GM13976 (cell line): ENCODE measurements at regions not wholly inside any gene's neighbourhood (a gene's known extent, or its start where the extent isn't known, plus 50 kb on each side); places are given as distances from the start of the nearest gene placed in this dataset.
A peak's percentile ranks its signal among the peaks of the same experiment; 100 is the strongest.

Experiments used
- DNase-seq: peaks from one replicate; pipeline ENCODE4 v3.0.0; 2012; ENCODE audit warnings: low spot score
- in situ Hi-C: fragments of 300-500 bp; cut with MboI; formaldehyde crosslinking; loops from one replicate; pipeline ENCODE4 v1.12.0; 2022; ENCODE audit warnings: low sequenced_read_pairs, mixed read lengths, inconsistent platforms; ENCODE audit not compliant: unreplicated experiment
- TF ChIP-seq, protein P1 (sequence below): IDR thresholded peaks from 2 replicates; pipeline ENCODE4 v1.5.1; 2012; ENCODE audit warnings: borderline replicate concordance, mild to moderate bottlenecking; ENCODE audit not compliant: insufficient read depth; ENCODE audit errors: extremely low read depth, missing control alignments, control extremely low read depth

DNA sequence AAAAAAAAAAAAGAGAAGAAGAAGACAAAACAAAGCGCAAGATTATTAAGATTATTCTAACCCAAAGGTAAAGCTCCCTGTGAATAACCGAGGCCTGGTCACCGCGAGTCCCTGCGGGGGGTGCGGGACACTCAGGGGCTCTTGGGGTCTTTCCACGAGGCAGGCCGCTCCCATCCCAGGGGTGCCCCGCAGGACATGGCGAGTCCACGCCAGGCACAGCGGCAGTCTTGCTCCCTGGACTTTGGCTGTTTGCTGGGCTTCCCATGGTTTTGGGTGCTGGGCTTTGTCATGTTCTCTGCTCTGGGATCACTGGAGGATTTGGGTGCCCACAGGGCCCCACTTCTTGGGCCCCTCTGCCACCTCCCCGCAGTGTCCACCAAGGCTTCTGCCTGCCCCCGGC is 137.4 kb upstream of the TCERG1L start:
- DNase-seq = no peak
- in situ Hi-C loops = no loop called here
- TF ChIP-seq, protein P1, sequence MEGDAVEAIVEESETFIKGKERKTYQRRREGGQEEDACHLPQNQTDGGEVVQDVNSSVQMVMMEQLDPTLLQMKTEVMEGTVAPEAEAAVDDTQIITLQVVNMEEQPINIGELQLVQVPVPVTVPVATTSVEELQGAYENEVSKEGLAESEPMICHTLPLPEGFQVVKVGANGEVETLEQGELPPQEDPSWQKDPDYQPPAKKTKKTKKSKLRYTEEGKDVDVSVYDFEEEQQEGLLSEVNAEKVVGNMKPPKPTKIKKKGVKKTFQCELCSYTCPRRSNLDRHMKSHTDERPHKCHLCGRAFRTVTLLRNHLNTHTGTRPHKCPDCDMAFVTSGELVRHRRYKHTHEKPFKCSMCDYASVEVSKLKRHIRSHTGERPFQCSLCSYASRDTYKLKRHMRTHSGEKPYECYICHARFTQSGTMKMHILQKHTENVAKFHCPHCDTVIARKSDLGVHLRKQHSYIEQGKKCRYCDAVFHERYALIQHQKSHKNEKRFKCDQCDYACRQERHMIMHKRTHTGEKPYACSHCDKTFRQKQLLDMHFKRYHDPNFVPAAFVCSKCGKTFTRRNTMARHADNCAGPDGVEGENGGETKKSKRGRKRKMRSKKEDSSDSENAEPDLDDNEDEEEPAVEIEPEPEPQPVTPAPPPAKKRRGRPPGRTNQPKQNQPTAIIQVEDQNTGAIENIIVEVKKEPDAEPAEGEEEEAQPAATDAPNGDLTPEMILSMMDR = no peak

DNA sequence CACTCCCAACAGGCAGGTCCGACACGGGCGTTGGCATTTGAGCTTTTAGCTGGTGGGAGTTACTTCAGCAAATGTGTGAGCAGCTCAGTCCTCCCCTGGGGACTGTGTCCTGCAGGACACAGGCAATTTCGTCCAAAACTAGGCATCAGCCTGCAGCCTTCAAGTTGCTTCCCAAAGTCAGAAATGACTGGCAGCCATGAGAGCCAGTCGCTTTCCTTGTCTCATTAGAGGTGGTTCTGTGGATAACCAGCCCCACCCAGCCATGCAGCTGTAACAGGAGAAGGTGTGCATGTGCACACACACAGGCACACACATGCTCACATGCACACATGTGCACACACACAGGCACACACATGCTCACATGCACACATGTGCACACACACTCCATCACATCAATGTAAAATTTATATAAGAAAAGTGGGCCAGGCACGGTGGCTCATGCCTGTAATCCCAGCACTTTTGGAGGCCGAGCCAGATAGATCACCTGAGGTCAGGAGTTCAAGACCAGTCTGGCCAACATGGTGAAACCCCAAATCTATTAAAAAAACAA is 138.8 kb upstream of the TCERG1L start:
- DNase-seq = no peak
- in situ Hi-C loops = loop anchor here (25.0 kb wide), 1 partner anchor 337 kb away; no protein-coding TSS in a partner anchor
- TF ChIP-seq, protein P1 = no peak

DNA sequence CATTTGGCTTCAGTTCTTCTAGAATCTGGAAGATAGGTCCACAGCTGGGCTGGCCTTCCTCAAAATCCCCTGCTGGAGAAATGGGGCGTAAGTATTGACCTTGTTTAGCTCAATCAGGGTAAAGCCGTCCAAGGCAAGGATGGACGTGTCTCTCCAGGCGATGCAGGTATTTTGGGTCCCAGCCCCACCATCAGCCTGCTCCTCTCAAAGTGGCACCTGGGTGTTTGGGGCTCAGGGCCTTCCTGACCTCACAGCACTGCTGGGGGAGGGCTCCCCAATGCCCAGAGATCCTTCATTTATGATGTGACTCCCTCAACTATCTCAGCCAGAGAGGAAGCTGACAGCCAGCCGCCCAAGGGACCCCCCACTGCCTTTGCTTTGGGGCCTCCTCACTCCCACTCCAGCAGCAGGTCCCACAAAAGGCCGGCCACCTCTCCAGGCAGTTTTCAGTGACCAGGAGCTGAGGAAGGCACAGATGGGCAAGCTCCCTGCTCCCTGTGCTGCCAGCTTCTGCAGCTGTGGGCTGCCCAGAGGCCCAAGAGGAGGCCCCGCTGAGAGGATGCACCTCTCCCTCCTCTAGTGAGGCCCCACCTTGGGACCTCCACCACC is 140.0 kb upstream of the TCERG1L start:
- no peak for DNase-seq
- in situ Hi-C loops = loop anchor here (25.0 kb wide), 1 partner anchor 336 kb away; no protein-coding TSS in a partner anchor
- TF ChIP-seq, protein P1 = no peak

DNA sequence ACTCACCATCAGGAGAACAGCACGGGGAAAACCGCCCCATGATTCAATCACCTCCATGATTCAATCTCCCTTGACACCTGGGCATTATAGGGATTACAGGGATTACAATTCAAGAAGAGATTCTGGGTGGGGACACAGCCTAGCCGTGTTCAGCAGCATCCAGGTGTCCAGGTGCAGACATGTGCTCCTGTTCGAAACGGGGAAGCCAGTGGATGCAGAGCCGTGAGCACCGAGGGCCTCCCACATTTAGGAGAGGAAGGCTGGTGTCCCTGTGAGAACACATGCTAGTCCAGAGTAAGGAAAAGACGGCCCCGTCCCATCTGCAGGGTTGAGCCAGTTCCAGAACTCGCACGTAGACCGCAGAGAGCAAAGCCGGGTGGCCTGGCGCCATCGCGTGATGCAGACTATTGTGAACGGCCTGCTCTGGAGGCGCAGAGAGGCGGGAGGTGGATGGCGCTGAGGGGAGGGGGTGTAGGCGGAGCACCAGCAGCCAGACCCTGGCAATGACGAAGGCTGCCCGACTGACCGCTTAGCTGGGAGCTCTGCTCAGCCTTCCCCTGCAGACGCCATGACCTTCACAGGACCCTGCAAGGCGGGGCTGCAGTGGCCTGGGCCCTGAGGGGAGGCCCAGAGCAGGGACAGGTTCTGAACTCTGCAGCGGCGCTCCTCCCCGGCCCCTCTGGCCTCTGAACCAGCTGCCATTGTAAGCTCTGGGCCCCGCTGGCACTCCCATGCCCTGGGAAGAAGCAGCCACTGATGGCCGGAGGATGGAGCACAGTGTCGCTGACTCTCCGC is 141.6 kb upstream of the TCERG1L start:
- no peak for DNase-seq
- in situ Hi-C loops = loop anchor here (25.0 kb wide), 1 partner anchor 334 kb away; no protein-coding TSS in a partner anchor
- TF ChIP-seq, protein P1 = no peak

DNA sequence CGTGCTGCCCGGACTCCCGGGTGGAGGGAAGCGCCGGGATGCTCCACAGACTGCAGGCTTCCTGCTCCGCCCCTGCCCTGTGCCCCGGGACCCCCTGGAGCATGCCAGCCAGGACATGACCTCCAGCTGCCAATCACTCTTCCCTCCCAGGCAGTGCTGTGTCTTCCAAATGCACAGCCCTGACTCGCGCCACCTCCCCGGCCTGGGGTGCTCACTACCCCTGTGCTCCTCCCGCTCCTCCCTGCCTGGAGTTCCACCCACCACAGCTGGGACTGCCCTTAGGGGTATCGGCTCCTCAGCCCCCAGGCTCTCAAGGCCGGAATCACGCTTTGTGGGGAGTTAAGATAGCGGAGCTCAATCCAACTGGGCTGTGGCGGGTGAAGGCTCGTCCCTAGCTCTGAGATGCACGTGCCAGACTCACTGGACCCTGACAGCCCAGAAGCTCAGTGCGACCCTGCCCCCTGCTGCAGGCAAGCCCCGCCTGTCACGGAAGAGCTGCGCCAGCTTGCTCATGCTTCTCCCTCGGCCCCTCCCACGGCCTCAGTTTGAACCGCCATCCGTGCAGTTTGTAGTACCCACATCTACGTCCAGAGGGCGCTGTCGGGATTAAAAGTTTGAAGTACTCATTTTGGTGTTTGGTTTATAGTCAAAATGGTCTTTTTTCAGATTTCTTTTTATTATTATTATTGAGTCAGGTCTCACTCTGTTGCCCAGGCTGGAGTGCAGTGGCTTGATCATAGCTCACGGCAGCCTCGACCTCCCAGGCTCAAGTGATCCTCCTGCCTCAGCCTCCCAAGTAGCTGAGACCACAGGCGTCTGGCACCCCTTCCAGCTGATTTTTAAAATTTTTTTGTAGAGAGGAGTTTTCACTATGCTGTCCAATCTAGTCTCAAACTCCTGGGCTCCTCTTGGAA is 142.5 kb upstream of the TCERG1L start:
- DNase-seq = peak; percentile 64
- in situ Hi-C loops = loop anchor here (25.0 kb wide), 1 partner anchor 333 kb away; no protein-coding TSS in a partner anchor
- TF ChIP-seq, protein P1 = peak; percentile 45

DNA sequence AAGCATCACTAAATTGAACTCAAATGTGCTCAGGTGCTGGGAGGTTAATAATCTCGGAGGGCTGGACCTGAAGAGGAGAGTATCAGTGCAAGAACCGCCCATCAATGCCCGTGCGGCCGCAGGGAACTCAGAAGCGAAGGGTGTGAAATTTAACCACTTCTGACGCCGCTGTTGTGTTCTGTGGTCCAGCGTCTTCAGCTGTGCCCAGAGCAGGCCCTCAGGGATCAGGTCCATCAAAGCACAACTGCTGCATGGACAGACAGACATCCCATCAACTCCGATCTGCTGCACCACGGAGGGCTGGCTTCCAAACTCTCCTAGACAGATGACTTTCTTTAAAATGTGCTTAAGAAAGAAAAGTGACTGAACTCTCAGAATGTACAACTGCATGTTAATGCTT is 144.9 kb upstream of the TCERG1L start:
- in situ Hi-C loops = loop anchor here (25.0 kb wide), 1 partner anchor 331 kb away; no protein-coding TSS in a partner anchor
- DNase-seq = no peak
- TF ChIP-seq, protein P1 = no peak
